ENCODE measurements at regions not wholly inside any gene's neighbourhood (a gene's known extent, or its start where the extent isn't known, plus 50 kb on each side); places are given as distances from the start of the nearest gene placed in this dataset.

DNA sequence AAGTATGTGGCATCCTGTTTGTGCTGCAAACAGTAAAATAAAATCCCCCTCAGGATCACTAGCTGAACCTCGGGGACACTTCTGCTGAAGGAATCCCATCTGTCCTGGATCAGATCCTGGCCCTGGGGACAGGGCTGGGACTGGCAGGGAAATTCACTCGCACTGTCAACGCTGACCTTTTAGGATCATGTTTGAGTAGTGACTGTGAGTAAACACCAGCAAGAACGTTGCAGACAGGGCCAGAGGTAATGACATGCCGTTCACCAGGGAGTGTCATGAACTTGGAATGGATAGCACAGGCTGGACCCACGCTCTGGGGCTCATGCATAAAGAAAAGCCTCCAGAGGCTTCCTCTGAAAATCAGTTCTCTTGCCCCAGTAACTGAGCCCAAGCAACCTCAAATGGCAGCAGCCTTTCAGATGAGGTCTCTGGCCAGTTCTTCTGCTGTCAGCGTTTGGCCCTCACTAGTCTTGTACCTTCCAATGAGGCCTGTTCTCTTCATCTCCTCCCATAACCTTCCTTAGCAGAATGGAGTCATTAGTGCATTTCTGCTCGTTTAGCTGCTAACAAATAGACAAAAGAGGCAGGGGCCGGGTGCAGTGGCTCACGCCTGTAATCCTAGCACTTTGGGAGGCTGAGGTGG is 51.0 kb upstream of the BARX2 start:
- TF ChIP-seq CEBPB (IDR thresholded peaks at IDR 0.05) (no peak), RAD21 (IDR thresholded peaks at IDR 0.05; ENCODE audit: low read depth) (no peak), FOXM1 (IDR thresholded peaks at IDR 0.05; ENCODE audit: borderline replicate concordance, low read depth) (no peak), YY1 (IDR thresholded peaks at IDR 0.05; ENCODE audit: low read depth) (no peak), NFIC (IDR thresholded peaks at IDR 0.05) (no peak), EGR1 (IDR thresholded peaks at IDR 0.05) (no peak), TAF1 (IDR thresholded peaks at IDR 0.05; ENCODE audit: low read depth) (no peak), ZBTB7A (IDR thresholded peaks at IDR 0.05; ENCODE audit: low read depth) (no peak), TEAD4 (IDR thresholded peaks at IDR 0.05) (no peak), EP300 (IDR thresholded peaks at IDR 0.05; ENCODE audit: borderline replicate concordance) (no peak), CREB1 (IDR thresholded peaks at IDR 0.05; ENCODE audit: low read depth) (no peak), TCF12 (IDR thresholded peaks at IDR 0.05; ENCODE audit: low read depth) (no peak)
- TF ChIP-seq, protein P1, sequence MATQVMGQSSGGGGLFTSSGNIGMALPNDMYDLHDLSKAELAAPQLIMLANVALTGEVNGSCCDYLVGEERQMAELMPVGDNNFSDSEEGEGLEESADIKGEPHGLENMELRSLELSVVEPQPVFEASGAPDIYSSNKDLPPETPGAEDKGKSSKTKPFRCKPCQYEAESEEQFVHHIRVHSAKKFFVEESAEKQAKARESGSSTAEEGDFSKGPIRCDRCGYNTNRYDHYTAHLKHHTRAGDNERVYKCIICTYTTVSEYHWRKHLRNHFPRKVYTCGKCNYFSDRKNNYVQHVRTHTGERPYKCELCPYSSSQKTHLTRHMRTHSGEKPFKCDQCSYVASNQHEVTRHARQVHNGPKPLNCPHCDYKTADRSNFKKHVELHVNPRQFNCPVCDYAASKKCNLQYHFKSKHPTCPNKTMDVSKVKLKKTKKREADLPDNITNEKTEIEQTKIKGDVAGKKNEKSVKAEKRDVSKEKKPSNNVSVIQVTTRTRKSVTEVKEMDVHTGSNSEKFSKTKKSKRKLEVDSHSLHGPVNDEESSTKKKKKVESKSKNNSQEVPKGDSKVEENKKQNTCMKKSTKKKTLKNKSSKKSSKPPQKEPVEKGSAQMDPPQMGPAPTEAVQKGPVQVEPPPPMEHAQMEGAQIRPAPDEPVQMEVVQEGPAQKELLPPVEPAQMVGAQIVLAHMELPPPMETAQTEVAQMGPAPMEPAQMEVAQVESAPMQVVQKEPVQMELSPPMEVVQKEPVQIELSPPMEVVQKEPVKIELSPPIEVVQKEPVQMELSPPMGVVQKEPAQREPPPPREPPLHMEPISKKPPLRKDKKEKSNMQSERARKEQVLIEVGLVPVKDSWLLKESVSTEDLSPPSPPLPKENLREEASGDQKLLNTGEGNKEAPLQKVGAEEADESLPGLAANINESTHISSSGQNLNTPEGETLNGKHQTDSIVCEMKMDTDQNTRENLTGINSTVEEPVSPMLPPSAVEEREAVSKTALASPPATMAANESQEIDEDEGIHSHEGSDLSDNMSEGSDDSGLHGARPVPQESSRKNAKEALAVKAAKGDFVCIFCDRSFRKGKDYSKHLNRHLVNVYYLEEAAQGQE (IDR thresholded peaks at IDR 0.05; ENCODE audit: low read depth) = no peak
- TF ChIP-seq, protein P2, sequence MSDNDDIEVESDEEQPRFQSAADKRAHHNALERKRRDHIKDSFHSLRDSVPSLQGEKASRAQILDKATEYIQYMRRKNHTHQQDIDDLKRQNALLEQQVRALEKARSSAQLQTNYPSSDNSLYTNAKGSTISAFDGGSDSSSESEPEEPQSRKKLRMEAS (IDR thresholded peaks at IDR 0.05) = no peak
- TF ChIP-seq, protein P3, sequence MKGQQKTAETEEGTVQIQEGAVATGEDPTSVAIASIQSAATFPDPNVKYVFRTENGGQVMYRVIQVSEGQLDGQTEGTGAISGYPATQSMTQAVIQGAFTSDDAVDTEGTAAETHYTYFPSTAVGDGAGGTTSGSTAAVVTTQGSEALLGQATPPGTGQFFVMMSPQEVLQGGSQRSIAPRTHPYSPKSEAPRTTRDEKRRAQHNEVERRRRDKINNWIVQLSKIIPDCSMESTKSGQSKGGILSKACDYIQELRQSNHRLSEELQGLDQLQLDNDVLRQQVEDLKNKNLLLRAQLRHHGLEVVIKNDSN (IDR thresholded peaks at IDR 0.05) = no peak

DNA sequence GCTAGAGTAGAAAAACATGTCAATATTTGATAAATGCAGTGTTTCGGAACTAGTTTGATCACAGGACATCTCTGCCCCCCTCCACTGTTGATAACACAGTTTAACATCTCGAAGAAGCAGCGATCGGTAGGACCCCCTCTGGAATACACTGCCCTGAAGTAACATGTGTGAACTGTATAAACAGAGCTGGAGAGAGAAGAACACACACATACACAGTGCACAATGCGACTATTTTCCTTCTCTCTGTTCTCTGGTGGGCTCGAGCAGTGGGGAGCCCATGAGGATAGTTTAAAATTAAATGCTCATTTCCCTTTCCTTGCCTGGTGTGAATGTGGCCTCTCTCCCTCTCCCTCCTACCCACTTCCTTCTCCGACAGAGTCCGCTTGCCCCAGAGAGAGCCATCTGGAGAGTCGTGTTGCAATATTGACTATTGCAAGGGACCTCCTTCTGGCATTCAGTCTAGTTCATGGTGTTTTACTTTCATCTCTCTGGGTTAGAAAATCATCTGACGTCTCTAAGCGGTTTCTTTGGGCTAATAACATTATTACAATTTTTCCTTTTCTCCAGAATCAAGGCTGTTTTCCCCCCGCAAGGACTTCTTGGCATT is 51.6 kb upstream of the BARX2 start:
- TF ChIP-seq CREB1 (IDR thresholded peaks at IDR 0.05; ENCODE audit: low read depth) = no peak
- no peak for TF ChIP-seq TCF12 (IDR thresholded peaks at IDR 0.05; ENCODE audit: low read depth)
- no peak for TF ChIP-seq TAF1 (IDR thresholded peaks at IDR 0.05; ENCODE audit: low read depth)
- TF ChIP-seq, protein P1 (IDR thresholded peaks at IDR 0.05; ENCODE audit: low read depth) = no peak
- no peak for TF ChIP-seq RAD21 (IDR thresholded peaks at IDR 0.05; ENCODE audit: low read depth)
- no peak for TF ChIP-seq EGR1 (IDR thresholded peaks at IDR 0.05)
- no peak for TF ChIP-seq YY1 (IDR thresholded peaks at IDR 0.05; ENCODE audit: low read depth)
- no peak for TF ChIP-seq EP300 (IDR thresholded peaks at IDR 0.05; ENCODE audit: borderline replicate concordance)
- TF ChIP-seq ZBTB7A (IDR thresholded peaks at IDR 0.05; ENCODE audit: low read depth) = no peak
- TF ChIP-seq CEBPB (IDR thresholded peaks at IDR 0.05) = no peak
- TF ChIP-seq TEAD4 (IDR thresholded peaks at IDR 0.05) = no peak
- no peak for TF ChIP-seq NFIC (IDR thresholded peaks at IDR 0.05)
- TF ChIP-seq FOXM1 (IDR thresholded peaks at IDR 0.05; ENCODE audit: borderline replicate concordance, low read depth) = no peak
- TF ChIP-seq, protein P2 (IDR thresholded peaks at IDR 0.05) = no peak
- TF ChIP-seq, protein P3 (IDR thresholded peaks at IDR 0.05) = no peak

DNA sequence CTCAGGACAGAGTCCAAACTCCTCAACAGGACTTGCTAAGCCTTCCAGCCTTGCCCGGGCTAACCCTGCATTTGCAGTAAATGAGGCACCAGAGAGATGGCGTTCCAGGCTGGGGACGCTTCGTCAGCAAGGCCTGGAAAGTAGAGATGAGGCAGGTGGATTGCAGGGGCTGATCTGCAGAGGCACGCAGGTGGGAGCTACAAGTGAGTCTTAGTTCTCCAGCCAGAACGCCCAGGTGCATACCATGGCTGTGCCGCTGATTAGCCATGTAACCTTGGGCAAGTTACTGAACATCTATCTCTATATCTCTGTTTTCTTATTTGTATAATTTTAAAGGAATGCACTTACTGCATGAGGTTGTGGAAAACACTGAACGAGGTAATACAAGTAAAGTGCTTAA is 52.7 kb upstream of the BARX2 start:
- no peak for TF ChIP-seq EP300 (IDR thresholded peaks at IDR 0.05; ENCODE audit: borderline replicate concordance)
- TF ChIP-seq, protein P3 (IDR thresholded peaks at IDR 0.05) = no peak
- no peak for TF ChIP-seq RAD21 (IDR thresholded peaks at IDR 0.05; ENCODE audit: low read depth)
- TF ChIP-seq ZBTB7A (IDR thresholded peaks at IDR 0.05; ENCODE audit: low read depth) = no peak
- TF ChIP-seq TEAD4 (IDR thresholded peaks at IDR 0.05) = no peak
- TF ChIP-seq, protein P2 (IDR thresholded peaks at IDR 0.05) = no peak
- TF ChIP-seq TCF12 (IDR thresholded peaks at IDR 0.05; ENCODE audit: low read depth) = no peak

DNA sequence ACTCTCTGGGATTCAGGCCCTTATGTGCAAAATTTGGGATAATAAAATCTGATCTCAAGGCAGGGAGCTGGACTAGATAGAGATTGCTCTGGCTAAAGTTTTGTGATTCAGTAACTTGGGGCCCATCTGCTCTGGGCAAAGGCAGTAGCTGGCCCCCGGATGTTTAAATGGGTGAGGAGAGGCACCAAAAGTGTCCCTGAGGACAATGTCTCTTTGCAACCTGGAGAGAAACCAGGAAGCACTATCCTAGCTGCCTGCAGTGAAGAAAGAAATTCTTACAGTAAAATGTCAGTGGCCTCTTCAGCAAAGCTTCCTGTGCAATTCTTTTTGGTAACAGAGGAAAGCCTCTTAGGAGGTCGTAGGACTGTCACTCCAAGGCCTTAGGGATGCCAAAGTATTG is 54.6 kb upstream of the BARX2 start:
- TF ChIP-seq NFIC (IDR thresholded peaks at IDR 0.05) = no peak
- no peak for TF ChIP-seq TCF12 (IDR thresholded peaks at IDR 0.05; ENCODE audit: low read depth)
- TF ChIP-seq TAF1 (IDR thresholded peaks at IDR 0.05; ENCODE audit: low read depth) = no peak
- TF ChIP-seq, protein P3 (IDR thresholded peaks at IDR 0.05) = no peak
- TF ChIP-seq TEAD4 (IDR thresholded peaks at IDR 0.05) = no peak
- TF ChIP-seq CREB1 (IDR thresholded peaks at IDR 0.05; ENCODE audit: low read depth) = no peak
- TF ChIP-seq, protein P1 (IDR thresholded peaks at IDR 0.05; ENCODE audit: low read depth) = no peak
